ENCODE measurements at regions not wholly inside any gene's neighbourhood (a gene's known extent, or its start where the extent isn't known, plus 50 kb on each side); places are given as distances from the start of the nearest gene placed in this dataset.

DNA sequence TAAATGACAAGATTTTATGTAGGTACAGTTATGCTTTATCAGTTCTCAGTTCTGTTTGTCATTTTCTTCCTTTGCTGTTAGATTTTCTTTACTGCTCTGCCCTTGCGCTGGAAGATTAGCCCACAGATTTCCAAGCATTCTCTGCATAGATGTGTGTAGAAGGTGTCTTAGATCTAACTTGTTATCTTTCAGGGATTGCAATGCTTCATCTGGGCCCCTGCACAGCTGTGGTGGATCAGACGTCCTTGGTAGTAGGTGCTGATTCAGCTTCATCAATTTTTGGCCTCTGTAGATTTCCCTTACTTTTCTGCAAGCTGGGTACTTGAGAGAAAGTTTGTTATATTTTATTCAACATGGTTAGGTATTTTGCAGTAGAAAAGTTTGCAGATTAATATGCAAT is 115.3 kb upstream of the LINC00305 start (continued):
- TF ChIP-seq, protein P1, sequence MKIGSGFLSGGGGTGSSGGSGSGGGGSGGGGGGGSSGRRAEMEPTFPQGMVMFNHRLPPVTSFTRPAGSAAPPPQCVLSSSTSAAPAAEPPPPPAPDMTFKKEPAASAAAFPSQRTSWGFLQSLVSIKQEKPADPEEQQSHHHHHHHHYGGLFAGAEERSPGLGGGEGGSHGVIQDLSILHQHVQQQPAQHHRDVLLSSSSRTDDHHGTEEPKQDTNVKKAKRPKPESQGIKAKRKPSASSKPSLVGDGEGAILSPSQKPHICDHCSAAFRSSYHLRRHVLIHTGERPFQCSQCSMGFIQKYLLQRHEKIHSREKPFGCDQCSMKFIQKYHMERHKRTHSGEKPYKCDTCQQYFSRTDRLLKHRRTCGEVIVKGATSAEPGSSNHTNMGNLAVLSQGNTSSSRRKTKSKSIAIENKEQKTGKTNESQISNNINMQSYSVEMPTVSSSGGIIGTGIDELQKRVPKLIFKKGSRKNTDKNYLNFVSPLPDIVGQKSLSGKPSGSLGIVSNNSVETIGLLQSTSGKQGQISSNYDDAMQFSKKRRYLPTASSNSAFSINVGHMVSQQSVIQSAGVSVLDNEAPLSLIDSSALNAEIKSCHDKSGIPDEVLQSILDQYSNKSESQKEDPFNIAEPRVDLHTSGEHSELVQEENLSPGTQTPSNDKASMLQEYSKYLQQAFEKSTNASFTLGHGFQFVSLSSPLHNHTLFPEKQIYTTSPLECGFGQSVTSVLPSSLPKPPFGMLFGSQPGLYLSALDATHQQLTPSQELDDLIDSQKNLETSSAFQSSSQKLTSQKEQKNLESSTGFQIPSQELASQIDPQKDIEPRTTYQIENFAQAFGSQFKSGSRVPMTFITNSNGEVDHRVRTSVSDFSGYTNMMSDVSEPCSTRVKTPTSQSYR (CRISPR knock-in tag; IDR thresholded peaks at IDR 0.05) = no peak
- TF ChIP-seq ZNF219 (CRISPR knock-in tag; IDR thresholded peaks at IDR 0.05; ENCODE audit: borderline replicate concordance) (no peak), RORB (CRISPR knock-in tag; IDR thresholded peaks at IDR 0.05) (no peak), NR3C1 (CRISPR knock-in tag; conservative IDR thresholded peaks at IDR 0.05; ENCODE audit: low read depth) (no peak)
- TF ChIP-seq, protein P2, sequence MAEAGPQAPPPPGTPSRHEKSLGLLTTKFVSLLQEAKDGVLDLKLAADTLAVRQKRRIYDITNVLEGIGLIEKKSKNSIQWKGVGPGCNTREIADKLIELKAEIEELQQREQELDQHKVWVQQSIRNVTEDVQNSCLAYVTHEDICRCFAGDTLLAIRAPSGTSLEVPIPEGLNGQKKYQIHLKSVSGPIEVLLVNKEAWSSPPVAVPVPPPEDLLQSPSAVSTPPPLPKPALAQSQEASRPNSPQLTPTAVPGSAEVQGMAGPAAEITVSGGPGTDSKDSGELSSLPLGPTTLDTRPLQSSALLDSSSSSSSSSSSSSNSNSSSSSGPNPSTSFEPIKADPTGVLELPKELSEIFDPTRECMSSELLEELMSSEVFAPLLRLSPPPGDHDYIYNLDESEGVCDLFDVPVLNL (CRISPR knock-in tag; IDR thresholded peaks at IDR 0.05; ENCODE audit: borderline replicate concordance, low read depth) = no peak

DNA sequence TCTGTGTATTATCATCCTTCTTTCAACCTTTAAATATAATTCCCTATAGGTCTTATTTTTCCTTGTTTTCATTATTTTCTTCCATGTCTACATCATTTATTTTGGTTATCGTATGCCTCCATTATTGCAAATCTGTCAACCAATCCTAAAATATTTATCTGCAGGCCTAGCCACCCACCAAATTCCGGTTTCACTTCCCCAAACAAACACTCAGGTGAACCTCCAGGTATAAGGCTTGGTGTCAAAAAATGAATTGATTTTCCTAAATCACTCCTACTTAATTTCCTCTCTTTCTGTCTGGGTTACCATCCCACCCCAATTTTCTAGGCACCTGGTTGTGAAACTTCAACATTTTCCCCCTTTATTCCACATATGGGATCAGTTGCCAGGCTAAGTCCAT is 111.9 kb upstream of the LINC00305 start:
- TF ChIP-seq, protein P3, sequence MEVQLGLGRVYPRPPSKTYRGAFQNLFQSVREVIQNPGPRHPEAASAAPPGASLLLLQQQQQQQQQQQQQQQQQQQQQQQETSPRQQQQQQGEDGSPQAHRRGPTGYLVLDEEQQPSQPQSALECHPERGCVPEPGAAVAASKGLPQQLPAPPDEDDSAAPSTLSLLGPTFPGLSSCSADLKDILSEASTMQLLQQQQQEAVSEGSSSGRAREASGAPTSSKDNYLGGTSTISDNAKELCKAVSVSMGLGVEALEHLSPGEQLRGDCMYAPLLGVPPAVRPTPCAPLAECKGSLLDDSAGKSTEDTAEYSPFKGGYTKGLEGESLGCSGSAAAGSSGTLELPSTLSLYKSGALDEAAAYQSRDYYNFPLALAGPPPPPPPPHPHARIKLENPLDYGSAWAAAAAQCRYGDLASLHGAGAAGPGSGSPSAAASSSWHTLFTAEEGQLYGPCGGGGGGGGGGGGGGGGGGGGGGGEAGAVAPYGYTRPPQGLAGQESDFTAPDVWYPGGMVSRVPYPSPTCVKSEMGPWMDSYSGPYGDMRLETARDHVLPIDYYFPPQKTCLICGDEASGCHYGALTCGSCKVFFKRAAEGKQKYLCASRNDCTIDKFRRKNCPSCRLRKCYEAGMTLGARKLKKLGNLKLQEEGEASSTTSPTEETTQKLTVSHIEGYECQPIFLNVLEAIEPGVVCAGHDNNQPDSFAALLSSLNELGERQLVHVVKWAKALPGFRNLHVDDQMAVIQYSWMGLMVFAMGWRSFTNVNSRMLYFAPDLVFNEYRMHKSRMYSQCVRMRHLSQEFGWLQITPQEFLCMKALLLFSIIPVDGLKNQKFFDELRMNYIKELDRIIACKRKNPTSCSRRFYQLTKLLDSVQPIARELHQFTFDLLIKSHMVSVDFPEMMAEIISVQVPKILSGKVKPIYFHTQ (CRISPR knock-in tag; IDR thresholded peaks at IDR 0.05) = no peak
- TF ChIP-seq EMX1 (CRISPR knock-in tag; IDR thresholded peaks at IDR 0.05) = no peak
- TF ChIP-seq ZNF396 (CRISPR knock-in tag; IDR thresholded peaks at IDR 0.05; ENCODE audit: borderline replicate concordance) = no peak
- TF ChIP-seq TCF7 (CRISPR knock-in tag; IDR thresholded peaks at IDR 0.05; ENCODE audit: low read depth) = no peak
- TF ChIP-seq ELF4 (CRISPR knock-in tag; IDR thresholded peaks at IDR 0.05; ENCODE audit: low read depth) = no peak
- TF ChIP-seq TEAD4 (CRISPR knock-in tag; IDR thresholded peaks at IDR 0.05) = no peak
- TF ChIP-seq, protein P4, sequence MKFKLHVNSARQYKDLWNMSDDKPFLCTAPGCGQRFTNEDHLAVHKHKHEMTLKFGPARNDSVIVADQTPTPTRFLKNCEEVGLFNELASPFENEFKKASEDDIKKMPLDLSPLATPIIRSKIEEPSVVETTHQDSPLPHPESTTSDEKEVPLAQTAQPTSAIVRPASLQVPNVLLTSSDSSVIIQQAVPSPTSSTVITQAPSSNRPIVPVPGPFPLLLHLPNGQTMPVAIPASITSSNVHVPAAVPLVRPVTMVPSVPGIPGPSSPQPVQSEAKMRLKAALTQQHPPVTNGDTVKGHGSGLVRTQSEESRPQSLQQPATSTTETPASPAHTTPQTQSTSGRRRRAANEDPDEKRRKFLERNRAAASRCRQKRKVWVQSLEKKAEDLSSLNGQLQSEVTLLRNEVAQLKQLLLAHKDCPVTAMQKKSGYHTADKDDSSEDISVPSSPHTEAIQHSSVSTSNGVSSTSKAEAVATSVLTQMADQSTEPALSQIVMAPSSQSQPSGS (CRISPR knock-in tag; IDR thresholded peaks at IDR 0.05; ENCODE audit: borderline replicate concordance, low read depth) = no peak
- TF ChIP-seq, protein P5, sequence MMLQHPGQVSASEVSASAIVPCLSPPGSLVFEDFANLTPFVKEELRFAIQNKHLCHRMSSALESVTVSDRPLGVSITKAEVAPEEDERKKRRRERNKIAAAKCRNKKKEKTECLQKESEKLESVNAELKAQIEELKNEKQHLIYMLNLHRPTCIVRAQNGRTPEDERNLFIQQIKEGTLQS (CRISPR knock-in tag; conservative IDR thresholded peaks at IDR 0.05) = no peak
- no peak for TF ChIP-seq RORB (CRISPR knock-in tag; IDR thresholded peaks at IDR 0.05)
- TF ChIP-seq, protein P6, sequence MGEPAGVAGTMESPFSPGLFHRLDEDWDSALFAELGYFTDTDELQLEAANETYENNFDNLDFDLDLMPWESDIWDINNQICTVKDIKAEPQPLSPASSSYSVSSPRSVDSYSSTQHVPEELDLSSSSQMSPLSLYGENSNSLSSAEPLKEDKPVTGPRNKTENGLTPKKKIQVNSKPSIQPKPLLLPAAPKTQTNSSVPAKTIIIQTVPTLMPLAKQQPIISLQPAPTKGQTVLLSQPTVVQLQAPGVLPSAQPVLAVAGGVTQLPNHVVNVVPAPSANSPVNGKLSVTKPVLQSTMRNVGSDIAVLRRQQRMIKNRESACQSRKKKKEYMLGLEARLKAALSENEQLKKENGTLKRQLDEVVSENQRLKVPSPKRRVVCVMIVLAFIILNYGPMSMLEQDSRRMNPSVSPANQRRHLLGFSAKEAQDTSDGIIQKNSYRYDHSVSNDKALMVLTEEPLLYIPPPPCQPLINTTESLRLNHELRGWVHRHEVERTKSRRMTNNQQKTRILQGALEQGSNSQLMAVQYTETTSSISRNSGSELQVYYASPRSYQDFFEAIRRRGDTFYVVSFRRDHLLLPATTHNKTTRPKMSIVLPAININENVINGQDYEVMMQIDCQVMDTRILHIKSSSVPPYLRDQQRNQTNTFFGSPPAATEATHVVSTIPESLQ (CRISPR knock-in tag; IDR thresholded peaks at IDR 0.05) = no peak
- TF ChIP-seq, protein P7, sequence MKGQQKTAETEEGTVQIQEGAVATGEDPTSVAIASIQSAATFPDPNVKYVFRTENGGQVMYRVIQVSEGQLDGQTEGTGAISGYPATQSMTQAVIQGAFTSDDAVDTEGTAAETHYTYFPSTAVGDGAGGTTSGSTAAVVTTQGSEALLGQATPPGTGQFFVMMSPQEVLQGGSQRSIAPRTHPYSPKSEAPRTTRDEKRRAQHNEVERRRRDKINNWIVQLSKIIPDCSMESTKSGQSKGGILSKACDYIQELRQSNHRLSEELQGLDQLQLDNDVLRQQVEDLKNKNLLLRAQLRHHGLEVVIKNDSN (CRISPR knock-in tag; IDR thresholded peaks at IDR 0.05) = no peak
- TF ChIP-seq, protein P8, sequence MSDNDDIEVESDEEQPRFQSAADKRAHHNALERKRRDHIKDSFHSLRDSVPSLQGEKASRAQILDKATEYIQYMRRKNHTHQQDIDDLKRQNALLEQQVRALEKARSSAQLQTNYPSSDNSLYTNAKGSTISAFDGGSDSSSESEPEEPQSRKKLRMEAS (CRISPR knock-in tag; IDR thresholded peaks at IDR 0.05) = no peak
- ChIA-PET POLR2A (no interaction called here), CTCF (no interaction called here)
- H3K36me3 Mint-ChIP-seq = no peaks in the 10 kb centered on the region
- H3K4me1 Mint-ChIP-seq = peaks cover 23% of the 10 kb centered on the region
- DNase-seq (ENCODE audit: low spot score) (no peak), ATAC-seq (no peak)
- H3K27ac Mint-ChIP-seq = no peak overlapping the region
- H3K27me3 Mint-ChIP-seq (ENCODE audit: low read depth) = no peaks in the 10 kb centered on the region
- no peak overlapping the region for H3K4me3 Mint-ChIP-seq
- peaks cover 5% of the 10 kb centered on the region for H3K9me3 Mint-ChIP-seq
